GM12878 (cell line): ENCODE measurements at regions not wholly inside any gene's neighbourhood (a gene's known extent, or its start where the extent isn't known, plus 50 kb on each side); places are given as distances from the start of the nearest gene placed in this dataset.
"Not testable (repeated sequence)": the region's sequence is repeated elsewhere in the genome, so short reads cannot be mapped to it uniquely, and the experiment has no call there.

Experiments used
- ATAC-seq: fragments of 200-7000 bp; cut with Tn5 transposase; 3 replicates; pipeline ENCODE4 v1.9.1; 2020; ENCODE audit warnings: mild to moderate bottlenecking, moderate library complexity
- BruUV-seq: library from RNA; stranded (reverse); fragments of 400-500 nt; replicated peaks from 2 replicates; lab custom pipeline; 2021; lab: Mats Ljungman, UMichigan
- CTCF ChIA-PET: fragments of 300-600 bp; sonication (Branson Sonifier 250); formaldehyde crosslinking; extraction: SDS; loops from one replicate; lab custom pipeline; 2021; ENCODE audit warnings: inconsistent platforms; lab: Yijun Ruan, JAX
- POLR2A ChIA-PET: fragments of 350-600 bp; formaldehyde crosslinking; extraction: SDS; loops from one replicate; lab custom pipeline; 2021; ENCODE audit warnings: inconsistent platforms; lab: Charles Lee
- RAD21 ChIA-PET: fragments of 300-600 bp; sonication (Branson Sonifier 250); formaldehyde crosslinking; loops from one replicate; lab custom pipeline; 2023; ENCODE audit warnings: antibody characterized with exemption; ENCODE audit not compliant: unreplicated experiment; lab: Charles Lee
- SMC1A ChIA-PET: fragments of 300-600 bp; sonication (Branson Sonifier 250); formaldehyde crosslinking; loops from one replicate; lab custom pipeline; 2023; ENCODE audit not compliant: unreplicated experiment, uncharacterized antibody; lab: Charles Lee
- DNase-seq: peaks from one replicate; pipeline ENCODE4 v3.0.0-alpha.2; 2011; ENCODE audit warnings: low read depth, low spot score
- FAIRE-seq: peaks from 3 replicates; lab custom pipeline; 2011; peaks lifted over from hg19 to GRCh38; lab: Jason Lieb, UNC
- H2AFZ ChIP-seq: 2 replicates; pipeline ENCODE4 v1.6.0; 2011; ENCODE audit warnings: low read depth, low read length, control low read depth; ENCODE audit not compliant: control insufficient read depth
- H3K27ac ChIP-seq: 2 replicates; pipeline ENCODE4 v1.5.1; 2011; ENCODE audit warnings: control low read depth; ENCODE audit not compliant: control insufficient read depth, insufficient read depth
- H3K27me3 ChIP-seq, 2 experiments: replicated peaks in 1 of 2; 2 replicates each; pipeline versions ENCODE4 v1.6.0 to v1.6.1; 2011; ENCODE audit warnings: low read length in 1 of 2; ENCODE audit not compliant: control insufficient read depth in 2 of 2, insufficient read depth in 2 of 2
- H3K36me3 ChIP-seq, 2 experiments: 2 replicates each; pipeline ENCODE4 v1.5.1; 2011; ENCODE audit warnings: low read length in 1 of 2; ENCODE audit not compliant: control insufficient read depth in 2 of 2, insufficient read depth in 2 of 2
- H3K4me1 ChIP-seq: 2 replicates; pipeline ENCODE4 v1.6.1; 2011; ENCODE audit warnings: mild to moderate bottlenecking, low read length, moderate library complexity, mixed read lengths; ENCODE audit not compliant: control insufficient read depth, insufficient read depth
- H3K4me2 ChIP-seq: 2 replicates; pipeline ENCODE4 v1.6.0; 2011; ENCODE audit warnings: control low read depth; ENCODE audit not compliant: control insufficient read depth, insufficient read depth
- H3K4me3 ChIP-seq: fragments of 200-600 bp; sonication (generic); 2 replicates; pipeline ENCODE4 v1.5.1; 2016
- H3K79me2 ChIP-seq: 2 replicates; pipeline ENCODE4 v1.6.0; 2011; ENCODE audit warnings: low read length; ENCODE audit not compliant: control insufficient read depth, insufficient read depth
- H3K9ac ChIP-seq: 2 replicates; pipeline ENCODE4 v1.8.0; 2011; ENCODE audit warnings: low read length, control low read depth, mixed read lengths; ENCODE audit not compliant: control insufficient read depth, insufficient read depth
- H3K9me3 ChIP-seq: replicated peaks from 3 replicates; pipeline ENCODE4 v1.5.1; 2011; ENCODE audit warnings: mild to moderate bottlenecking, low read length; ENCODE audit not compliant: control insufficient read depth, insufficient read depth
- H4K20me1 ChIP-seq: 2 replicates; pipeline ENCODE4 v1.6.0; 2011; ENCODE audit not compliant: control insufficient read depth, insufficient read depth
- CHD1 ChIP-seq: IDR thresholded peaks from 2 replicates; pipeline ENCODE4 v1.6.1; 2012; ENCODE audit warnings: low read depth, low read length, improper control_type of control experiment
- IKZF2 ChIP-seq, 2 experiments: fragments of 450-650 bp; IDR thresholded peaks; 2 replicates each; pipeline ENCODE4 v1.6.1; 2017; ENCODE audit warnings: mild to moderate bottlenecking in 2 of 2, moderate library complexity in 2 of 2
- JUND ChIP-seq: IDR thresholded peaks from 2 replicates; pipeline ENCODE4 v1.6.1; 2012; ENCODE audit warnings: low read depth, mild to moderate bottlenecking, low read length, improper control_type of control experiment, moderate library complexity
- RAD51 ChIP-seq: fragments of 450-650 bp; IDR thresholded peaks from 2 replicates; pipeline ENCODE4 v1.6.1; 2016; ENCODE audit warnings: moderate library complexity, mild to moderate bottlenecking, inconsistent platforms
- RCOR1 ChIP-seq: conservative IDR thresholded peaks from 2 replicates; pipeline ENCODE4 v1.6.1; 2012; ENCODE audit warnings: low read depth, low read length, improper control_type of control experiment
- RFX5 ChIP-seq: IDR thresholded peaks from 2 replicates; pipeline ENCODE4 v1.6.1; 2011; ENCODE audit warnings: low read depth, low read length, improper control_type of control experiment
- RUNX3 ChIP-seq: IDR thresholded peaks from 2 replicates; pipeline ENCODE4 v1.6.1; 2012; ENCODE audit warnings: low read length, inconsistent platforms
- SIN3A ChIP-seq: IDR thresholded peaks from 2 replicates; pipeline ENCODE4 v1.6.1; 2012; ENCODE audit warnings: low read depth, low read length, improper control_type of control experiment
- SIX5 ChIP-seq: IDR thresholded peaks from 2 replicates; pipeline ENCODE4 v1.6.1; 2011; ENCODE audit warnings: mild to moderate bottlenecking, low read depth, low read length, moderate library complexity; ENCODE audit not compliant: severe bottlenecking
- TCF12 ChIP-seq: IDR thresholded peaks from 2 replicates; pipeline ENCODE4 v1.6.1; 2011; ENCODE audit warnings: low read depth, mild to moderate bottlenecking, low read length
- ZNF217 ChIP-seq: fragments of 450-650 bp; IDR thresholded peaks from 2 replicates; pipeline ENCODE4 v1.6.1; 2017; ENCODE audit warnings: antibody characterized with exemption, mild to moderate bottlenecking
- ZNF24 ChIP-seq: fragments of 450-650 bp; IDR thresholded peaks from 2 replicates; pipeline ENCODE4 v1.6.1; 2017; ENCODE audit warnings: antibody characterized with exemption, mild to moderate bottlenecking
- ZSCAN29 ChIP-seq: fragments of 450-650 bp; IDR thresholded peaks from 2 replicates; pipeline ENCODE4 v1.6.1; 2017; ENCODE audit warnings: mild to moderate bottlenecking, moderate library complexity
- WGBS: methylation state at CpG from one replicate; pipeline ENCODE4 v1.1.6; 2016; ENCODE audit warnings: low lambda C conversion rate; ENCODE audit not compliant: insufficient replicate concordance, insufficient coverage; ENCODE audit errors: missing lambda C conversion rate; 5-methylcytosine and 5-hydroxymethylcytosine counted together
- in situ Hi-C: fragments of 300-500 bp; cut with MboI; formaldehyde crosslinking; loops from 9 replicates; pipeline ENCODE4 v1.14.3; 2018; ENCODE audit warnings: mixed read lengths
- intact Hi-C: fragments of 100-400 bp; cut with micrococcal nuclease; formaldehyde crosslinking; loops from one replicate; pipeline ENCODE4 v1.14.2; 2022; ENCODE audit not compliant: unreplicated experiment
- TF ChIP-seq, protein P1 (sequence below): fragments of 450-650 bp; IDR thresholded peaks from 2 replicates; pipeline ENCODE4 v1.6.1; 2016; ENCODE audit warnings: mild to moderate bottlenecking

GRCh38 chr4:135464311-135464710 lies 1262.7 kb upstream of the PABPC4L start:
- H3K4me1 ChIP-seq, result no peaks in the 10 kb centered on the region
- CTCF ChIA-PET, result no interaction called here
- no peak overlapping the region for H3K4me2 ChIP-seq
- FAIRE-seq (no peak), ATAC-seq (no peak), DNase-seq (no peak)
- in situ Hi-C loops, result no loop called here
- POLR2A ChIA-PET, result no interaction called here
- 20% methylated on average over 7 of the region's 7 CpGs for WGBS
- no peaks in the 10 kb centered on the region for H3K9me3 ChIP-seq
- H3K36me3 ChIP-seq, result no peaks in the 10 kb centered on the region
- no peaks in the 10 kb centered on the region for H3K79me2 ChIP-seq
- RAD21 ChIA-PET, result no interaction called here
- BruUV-seq, result no TSS peak
- intact Hi-C loops, result no loop called here
- no peak overlapping the region for H3K4me3 ChIP-seq
- no peaks in the 10 kb centered on the region for H4K20me1 ChIP-seq
- no peak overlapping the region for H3K27ac ChIP-seq
- H3K9ac ChIP-seq, result no peak overlapping the region
- H3K27me3 ChIP-seq, result no peaks in the 10 kb centered on the region
- H2AFZ ChIP-seq, result no peak overlapping the region
- TF ChIP-seq RFX5, result no peak
- no peak for TF ChIP-seq ZSCAN29
- TF ChIP-seq TCF12, result no peak
- no peak for TF ChIP-seq JUND
- TF ChIP-seq, protein P1, sequence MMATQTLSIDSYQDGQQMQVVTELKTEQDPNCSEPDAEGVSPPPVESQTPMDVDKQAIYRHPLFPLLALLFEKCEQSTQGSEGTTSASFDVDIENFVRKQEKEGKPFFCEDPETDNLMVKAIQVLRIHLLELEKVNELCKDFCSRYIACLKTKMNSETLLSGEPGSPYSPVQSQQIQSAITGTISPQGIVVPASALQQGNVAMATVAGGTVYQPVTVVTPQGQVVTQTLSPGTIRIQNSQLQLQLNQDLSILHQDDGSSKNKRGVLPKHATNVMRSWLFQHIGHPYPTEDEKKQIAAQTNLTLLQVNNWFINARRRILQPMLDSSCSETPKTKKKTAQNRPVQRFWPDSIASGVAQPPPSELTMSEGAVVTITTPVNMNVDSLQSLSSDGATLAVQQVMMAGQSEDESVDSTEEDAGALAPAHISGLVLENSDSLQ, result no peak
- TF ChIP-seq SIX5, result no peak
- TF ChIP-seq RAD51, result no peak
- TF ChIP-seq ZNF24, result no peak
- TF ChIP-seq RCOR1, result no peak
- no peak for TF ChIP-seq CHD1
- TF ChIP-seq SIN3A, result no peak
- no peak for TF ChIP-seq ZNF217
- no peak for TF ChIP-seq IKZF2 (IDR thresholded peaks at IDR 0.05)
- TF ChIP-seq RUNX3, result no peak
- SMC1A ChIA-PET, result no interaction called here

GRCh38 chr4:135447598-135447997 lies 1246.0 kb upstream of the PABPC4L start:
- H3K27me3 ChIP-seq, SMC1A ChIA-PET, H3K4me1 ChIP-seq, H4K20me1 ChIP-seq, H3K9me3 ChIP-seq, H2AFZ ChIP-seq, H3K9ac ChIP-seq, RAD21 ChIA-PET, H3K4me2 ChIP-seq, H3K4me3 ChIP-seq, POLR2A ChIA-PET, intact Hi-C loops, in situ Hi-C loops, FAIRE-seq, H3K79me2 ChIP-seq, BruUV-seq, DNase-seq, CTCF ChIA-PET, H3K36me3 ChIP-seq, ATAC-seq, H3K27ac ChIP-seq: not testable (repeated sequence)
- WGBS, result 61% methylated on average over 14 of the region's 22 CpGs
